Skeletal muscle cell (primary cell): ENCODE measurements at regions not wholly inside any gene's neighbourhood (a gene's known extent, or its start where the extent isn't known, plus 50 kb on each side); places are given as distances from the start of the nearest gene placed in this dataset.

ENCODE experiments used
- DNase-seq: peaks from one replicate; pipeline ENCODE4 v3.0.0-alpha.2; 2010; ENCODE audit warnings: low read depth
- H3K4me3 ChIP-seq: 2 replicates; pipeline ENCODE4 v1.5.1; 2011; ENCODE audit warnings: low read depth, mild to moderate bottlenecking, control low read depth, low read length, moderate library complexity

DNA sequence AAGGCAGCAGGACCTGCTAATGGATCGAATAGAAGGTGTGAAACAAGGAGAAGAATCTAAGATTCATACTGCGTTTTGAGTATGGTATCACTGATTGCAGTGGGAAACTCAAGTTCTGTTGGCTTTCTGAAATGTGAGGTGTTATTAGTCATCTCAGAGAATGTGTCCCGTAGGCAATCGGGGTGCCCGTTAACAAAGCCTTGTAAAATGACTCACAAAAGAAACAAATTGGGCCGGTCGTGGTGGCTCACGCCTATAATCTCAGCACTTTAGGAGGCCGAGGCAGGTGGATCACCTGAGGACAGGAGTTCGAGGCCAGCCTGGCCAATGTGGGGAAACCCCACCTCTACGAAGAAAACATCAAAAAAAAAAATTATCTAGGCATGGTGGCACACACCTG, 118.2 kb upstream of the C7orf33 start:
- no peak overlapping the region for H3K4me3 ChIP-seq
- DNase-seq = no peak

GRCh38 chr7:148473703-148474480, 116.7 kb upstream of the C7orf33 start:
- H3K4me3 ChIP-seq = no peak overlapping the region
- DNase-seq = no peak

DNA sequence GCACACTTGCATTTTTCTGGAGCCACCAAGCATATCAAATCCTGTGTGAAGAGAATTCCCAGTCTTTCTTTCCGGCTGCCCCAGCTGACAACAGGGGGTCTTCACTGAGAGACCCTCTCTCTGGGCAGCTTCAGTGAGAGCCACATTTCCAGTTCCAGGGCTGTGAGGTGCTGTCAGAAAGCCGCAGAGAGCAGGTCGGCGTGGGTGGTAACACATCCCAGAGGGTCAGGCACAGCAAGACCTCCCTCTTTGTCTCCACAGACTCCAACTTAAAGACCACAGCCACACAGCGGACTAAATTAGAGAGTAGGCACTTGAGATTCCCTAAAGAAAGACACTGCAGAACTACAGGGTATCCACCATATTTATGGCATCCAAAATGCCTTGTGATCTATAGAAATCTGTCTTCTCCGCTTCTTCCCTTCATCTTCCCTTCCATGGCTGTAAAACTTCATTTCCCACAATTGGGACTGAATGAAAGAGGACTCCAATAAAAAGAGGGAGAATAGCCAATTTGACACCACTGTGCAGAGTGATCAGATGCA, 116.0 kb upstream of the C7orf33 start:
- no peak for DNase-seq
- H3K4me3 ChIP-seq = no peak overlapping the region

DNA sequence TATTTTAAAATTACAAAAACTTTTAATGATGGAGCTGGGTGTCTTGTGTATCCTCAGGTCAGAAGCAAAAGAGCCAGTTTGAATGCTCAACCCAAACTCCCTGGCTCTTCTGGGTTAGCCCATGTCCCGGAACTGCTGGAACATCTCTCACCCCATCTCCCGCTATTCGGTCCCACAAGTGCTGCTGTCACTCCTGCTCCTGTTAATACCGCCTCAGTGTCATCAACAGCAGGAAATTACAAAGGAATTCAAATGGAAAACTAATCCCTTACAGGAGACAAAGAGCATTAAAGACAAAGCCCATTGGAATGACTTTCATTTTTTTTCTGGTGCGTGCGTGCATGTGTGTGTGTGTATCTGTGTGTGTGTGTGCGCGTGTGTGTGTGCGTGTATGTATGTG, 112.0 kb upstream of the C7orf33 start:
- no peak overlapping the region for H3K4me3 ChIP-seq
- DNase-seq = no peak

GRCh38 chr7:148480479-148481146, 110.0 kb upstream of the C7orf33 start:
- no peak for DNase-seq
- H3K4me3 ChIP-seq = no peak overlapping the region

DNA sequence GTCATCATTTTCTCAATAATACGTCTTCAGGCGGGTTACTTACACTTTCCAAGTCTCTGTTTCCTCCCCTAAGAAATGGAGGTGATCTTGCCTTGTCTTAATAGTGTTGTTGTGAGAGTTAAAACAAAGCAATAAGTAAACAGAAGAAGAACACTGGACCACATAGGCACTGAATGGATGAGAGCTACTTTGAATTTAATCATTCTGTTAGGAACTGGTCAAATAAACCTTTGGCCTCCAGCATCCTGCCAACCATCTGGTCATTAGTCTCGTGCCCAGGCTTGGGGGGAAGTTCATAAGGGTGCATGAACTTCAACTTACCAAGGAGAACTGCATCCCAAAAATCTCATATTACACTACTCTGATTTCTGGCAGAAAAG, 109.4 kb upstream of the C7orf33 start:
- no peak overlapping the region for H3K4me3 ChIP-seq
- no peak for DNase-seq

DNA sequence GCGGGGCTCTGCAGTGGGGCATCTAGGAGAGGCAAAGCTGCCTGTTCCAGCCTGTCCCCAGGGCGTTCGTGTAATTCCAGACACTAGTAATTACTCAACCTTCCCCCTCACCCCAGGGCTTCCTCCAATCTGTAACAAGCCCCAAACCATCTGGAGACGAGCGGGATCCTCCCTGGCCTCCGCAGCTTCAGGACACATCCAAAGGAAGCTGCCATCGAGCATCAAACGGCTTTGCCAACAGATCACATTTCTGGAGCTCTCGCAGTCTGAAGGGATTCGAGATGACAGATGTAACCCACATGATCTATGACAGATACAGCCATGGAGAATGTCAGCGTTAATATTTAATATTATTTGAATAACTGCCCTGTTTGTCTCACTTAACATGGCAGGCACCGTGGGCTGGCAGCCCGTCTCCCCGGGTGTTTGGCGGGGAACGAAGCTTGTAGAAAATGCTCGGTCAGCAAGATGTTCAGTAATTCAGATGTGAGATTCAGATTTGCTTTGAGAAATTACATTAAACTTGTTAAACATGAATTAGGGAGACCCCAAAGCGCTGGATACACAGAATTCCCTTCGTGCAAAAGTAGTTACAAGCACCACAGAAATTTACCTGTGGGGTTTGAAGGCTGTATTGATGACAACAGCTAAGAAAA, 108.5 kb upstream of the C7orf33 start:
- H3K4me3 ChIP-seq = no peak overlapping the region
- DNase-seq = no peak

GRCh38 chr7:148483515-148484308, 106.9 kb upstream of the C7orf33 start:
- H3K4me3 ChIP-seq = no peak overlapping the region
- no peak for DNase-seq

DNA sequence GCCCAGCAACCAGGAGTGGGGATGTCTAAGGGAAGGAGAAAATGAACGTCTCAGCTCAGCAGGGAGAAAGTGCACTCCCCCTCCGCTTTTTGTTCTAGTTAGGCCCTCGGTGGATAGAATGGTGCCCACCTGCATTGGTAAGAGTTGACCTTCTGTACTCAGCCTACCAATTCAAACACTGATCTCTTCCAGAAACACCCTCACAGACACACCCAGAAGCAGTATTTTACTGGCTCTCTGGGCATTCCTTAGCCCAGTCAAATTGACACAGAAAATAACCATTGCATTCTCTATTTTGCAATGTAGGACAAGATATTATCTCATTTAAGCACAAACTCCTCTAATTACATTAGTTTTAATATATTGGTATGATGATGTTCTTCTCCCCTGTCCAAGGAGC, 106.1 kb upstream of the C7orf33 start:
- H3K4me3 ChIP-seq = no peak overlapping the region
- no peak for DNase-seq

GRCh38 chr7:148485618-148486017, 104.9 kb upstream of the C7orf33 start:
- no peak overlapping the region for H3K4me3 ChIP-seq
- no peak for DNase-seq

DNA sequence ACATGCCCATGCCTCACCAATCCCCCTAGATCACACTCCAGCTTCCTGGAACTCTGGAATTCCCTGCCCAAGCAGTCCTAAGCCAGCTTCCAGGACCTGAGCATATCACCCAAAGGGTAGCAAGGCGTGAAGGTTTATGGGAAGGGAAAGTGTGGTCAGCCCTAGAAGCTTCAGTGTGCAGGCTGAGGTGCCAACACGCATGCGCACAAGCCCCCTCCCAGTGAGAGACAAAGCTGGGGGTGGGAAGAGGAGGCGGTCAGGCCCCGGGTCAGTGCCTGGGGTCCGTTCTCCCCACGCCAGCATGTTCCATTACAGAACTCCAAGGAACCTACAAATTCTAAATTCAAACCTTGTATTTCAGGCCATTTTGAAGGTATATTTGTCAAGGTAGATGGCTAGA, 103.6 kb upstream of the C7orf33 start:
- H3K4me3 ChIP-seq = no peak overlapping the region
- DNase-seq = no peak

- H3K4me3 ChIP-seq = no peak overlapping the region
- no peak for DNase-seq
These were observed 102.7 kb upstream of the C7orf33 start for GRCh38 chr7:148487912-148488311.

GRCh38 chr7:148489678-148490077, 100.9 kb upstream of the C7orf33 start:
- H3K4me3 ChIP-seq = no peak overlapping the region
- no peak for DNase-seq

DNA sequence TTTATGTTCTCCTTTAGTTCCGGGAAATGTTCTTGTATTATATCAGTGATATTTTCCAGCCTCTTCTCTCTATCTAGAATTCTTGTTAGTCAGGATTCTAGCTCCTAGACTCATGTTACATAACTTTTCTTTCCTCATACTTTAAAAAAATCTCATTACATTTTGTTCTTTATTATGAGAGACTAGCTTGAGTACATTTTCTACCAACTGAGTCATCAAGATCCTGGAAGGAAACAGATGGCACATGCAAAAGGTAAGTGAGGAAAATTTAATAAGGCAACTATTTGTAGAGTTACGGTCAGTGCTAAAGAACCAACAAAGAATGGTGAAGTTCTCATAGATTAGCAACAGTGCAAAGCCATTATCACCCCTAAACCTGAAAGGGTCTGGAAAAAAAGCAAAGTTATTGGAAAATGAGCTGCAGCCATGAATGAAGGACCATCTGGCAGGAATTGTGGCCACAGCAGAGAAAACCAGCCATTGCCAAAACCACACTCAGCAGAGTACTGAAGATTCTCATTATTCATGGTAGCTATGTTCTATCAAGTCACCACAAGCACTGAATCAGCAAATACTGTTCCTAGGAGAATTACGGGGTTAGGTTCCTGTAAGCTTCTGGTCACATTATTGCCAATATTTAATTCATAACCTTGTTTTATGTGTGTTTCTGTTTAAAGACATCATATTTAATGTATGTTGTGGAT, 98.3 kb upstream of the C7orf33 start:
- H3K4me3 ChIP-seq = no peak overlapping the region
- DNase-seq = no peak

- no peak overlapping the region for H3K4me3 ChIP-seq
- no peak for DNase-seq
These were observed 95.0 kb upstream of the C7orf33 start for GRCh38 chr7:148495605-148496004.

DNA sequence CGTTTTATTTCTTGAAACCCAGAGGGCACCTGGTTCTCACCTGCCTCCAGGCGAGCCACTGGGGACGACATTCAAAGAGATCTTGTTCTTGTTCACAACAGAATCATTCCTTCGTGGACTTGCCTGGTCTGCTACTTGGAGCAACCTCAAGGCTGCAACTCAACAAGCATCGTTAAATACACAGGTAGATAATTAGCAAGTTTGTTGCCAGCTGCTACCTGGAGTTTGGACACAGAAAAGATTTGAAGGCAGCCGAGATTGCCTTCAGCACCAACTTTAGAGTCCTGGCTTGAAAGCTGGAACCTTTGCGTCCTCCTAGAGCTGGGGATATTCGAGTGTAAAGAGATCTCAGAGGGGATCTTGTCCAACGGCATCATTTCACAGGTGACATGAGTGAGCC, 89.6 kb upstream of the C7orf33 start:
- no peak for DNase-seq
- H3K4me3 ChIP-seq = no peak overlapping the region

DNA sequence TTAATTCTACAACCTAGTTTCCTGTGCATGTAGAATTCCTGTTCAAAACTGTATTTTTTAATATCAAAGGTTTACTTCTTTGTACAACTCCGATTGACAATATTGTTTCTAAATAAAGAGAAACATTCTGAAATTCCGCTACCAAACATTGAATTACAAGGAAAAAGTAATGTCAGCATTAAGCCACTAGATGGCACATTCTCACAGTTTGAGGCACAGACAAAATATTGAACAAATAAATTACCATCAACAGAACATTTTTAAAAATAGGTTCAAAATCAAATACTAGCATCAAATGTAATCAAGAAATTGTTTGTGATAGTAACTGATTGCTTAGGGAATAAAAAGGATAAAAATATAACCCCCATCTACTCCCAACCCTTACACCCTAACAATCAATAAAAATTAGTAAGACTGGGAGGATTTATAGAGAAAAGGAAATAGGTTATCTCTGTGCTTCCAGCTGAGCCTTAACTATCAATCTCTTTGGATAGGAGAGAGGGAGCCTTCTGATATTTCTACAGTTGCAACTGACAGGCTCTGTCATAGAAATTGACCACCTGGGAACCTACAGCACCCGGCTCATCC, 86.6 kb upstream of the C7orf33 start:
- no peak overlapping the region for H3K4me3 ChIP-seq
- peak; percentile 4 for DNase-seq

- DNase-seq = no peak
- no peak overlapping the region for H3K4me3 ChIP-seq
These were observed 84.8 kb upstream of the C7orf33 start for GRCh38 chr7:148505645-148506375.
